Astrocyte of the spinal cord (primary cell): ENCODE measurements at regions not wholly inside any gene's neighbourhood (a gene's known extent, or its start where the extent isn't known, plus 50 kb on each side); places are given as distances from the start of the nearest gene placed in this dataset.

Source experiments
- DNase-seq: peaks from one replicate; pipeline ENCODE4 v3.0.0; 2011; ENCODE audit warnings: low read depth, low spot score
- H3K4me3 ChIP-seq: 2 replicates; pipeline ENCODE4 v1.5.1; 2011; ENCODE audit warnings: low read depth, mild to moderate bottlenecking, low read length, moderate library complexity
- in situ Hi-C: cut with HindIII; loops from 2 replicates; pipeline ENCODE4 v1.10.0; 2017; ENCODE audit warnings: low sequenced_read_pairs
- TF ChIP-seq, protein P1 (sequence below): IDR thresholded peaks from 2 replicates; pipeline ENCODE4 v1.5.1; 2012; ENCODE audit warnings: low read depth, mild to moderate bottlenecking, low read length, inconsistent platforms

DNA sequence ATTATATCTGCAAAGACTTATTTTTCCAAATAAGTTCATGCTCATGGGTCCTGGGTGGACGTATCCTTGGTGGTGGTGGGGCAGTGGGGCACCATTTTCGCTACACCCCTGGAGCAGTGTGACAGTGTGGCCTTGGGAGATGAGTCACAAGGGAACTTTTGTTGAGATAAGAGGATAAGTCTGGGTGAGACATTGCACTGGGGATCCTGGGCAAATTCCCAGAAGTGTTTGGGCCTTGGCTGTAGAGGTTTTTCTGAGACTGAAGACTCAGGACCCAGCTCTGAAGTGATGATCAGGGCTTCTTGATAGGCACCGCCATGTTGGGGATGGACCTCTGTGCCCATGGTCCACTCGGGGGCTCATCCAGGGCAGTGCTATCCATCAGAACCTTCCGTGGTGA is 149.4 kb downstream of the MACROH2A1 start:
- no peak overlapping the region for H3K4me3 ChIP-seq
- no peak for DNase-seq
- TF ChIP-seq, protein P1, sequence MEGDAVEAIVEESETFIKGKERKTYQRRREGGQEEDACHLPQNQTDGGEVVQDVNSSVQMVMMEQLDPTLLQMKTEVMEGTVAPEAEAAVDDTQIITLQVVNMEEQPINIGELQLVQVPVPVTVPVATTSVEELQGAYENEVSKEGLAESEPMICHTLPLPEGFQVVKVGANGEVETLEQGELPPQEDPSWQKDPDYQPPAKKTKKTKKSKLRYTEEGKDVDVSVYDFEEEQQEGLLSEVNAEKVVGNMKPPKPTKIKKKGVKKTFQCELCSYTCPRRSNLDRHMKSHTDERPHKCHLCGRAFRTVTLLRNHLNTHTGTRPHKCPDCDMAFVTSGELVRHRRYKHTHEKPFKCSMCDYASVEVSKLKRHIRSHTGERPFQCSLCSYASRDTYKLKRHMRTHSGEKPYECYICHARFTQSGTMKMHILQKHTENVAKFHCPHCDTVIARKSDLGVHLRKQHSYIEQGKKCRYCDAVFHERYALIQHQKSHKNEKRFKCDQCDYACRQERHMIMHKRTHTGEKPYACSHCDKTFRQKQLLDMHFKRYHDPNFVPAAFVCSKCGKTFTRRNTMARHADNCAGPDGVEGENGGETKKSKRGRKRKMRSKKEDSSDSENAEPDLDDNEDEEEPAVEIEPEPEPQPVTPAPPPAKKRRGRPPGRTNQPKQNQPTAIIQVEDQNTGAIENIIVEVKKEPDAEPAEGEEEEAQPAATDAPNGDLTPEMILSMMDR = no peak
- in situ Hi-C loops = no loop called here

DNA sequence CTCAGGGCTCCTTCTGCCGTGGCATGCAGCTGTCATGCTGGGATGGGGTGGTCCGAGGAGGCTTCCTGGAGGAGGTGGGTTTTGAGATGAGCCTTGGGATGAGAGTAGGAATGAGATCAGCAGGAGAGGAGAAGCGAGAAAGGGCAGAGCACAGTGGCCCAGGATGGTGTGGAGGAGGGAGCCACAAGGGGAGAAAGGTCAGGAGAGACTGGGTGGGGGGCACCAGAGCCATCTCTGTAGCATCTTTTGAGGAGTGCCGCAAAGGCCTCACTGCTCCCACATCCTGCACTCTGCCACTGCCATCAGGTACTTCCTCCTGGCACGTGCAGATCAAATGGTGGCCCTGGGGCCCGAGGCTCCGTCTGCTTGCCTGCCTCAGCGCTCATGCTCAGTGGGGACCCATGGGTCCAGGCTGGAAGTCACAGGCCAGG is 150.2 kb downstream of the MACROH2A1 start:
- TF ChIP-seq, protein P1 = no peak
- in situ Hi-C loops = no loop called here
- DNase-seq = no peak
- H3K4me3 ChIP-seq = no peak overlapping the region

DNA sequence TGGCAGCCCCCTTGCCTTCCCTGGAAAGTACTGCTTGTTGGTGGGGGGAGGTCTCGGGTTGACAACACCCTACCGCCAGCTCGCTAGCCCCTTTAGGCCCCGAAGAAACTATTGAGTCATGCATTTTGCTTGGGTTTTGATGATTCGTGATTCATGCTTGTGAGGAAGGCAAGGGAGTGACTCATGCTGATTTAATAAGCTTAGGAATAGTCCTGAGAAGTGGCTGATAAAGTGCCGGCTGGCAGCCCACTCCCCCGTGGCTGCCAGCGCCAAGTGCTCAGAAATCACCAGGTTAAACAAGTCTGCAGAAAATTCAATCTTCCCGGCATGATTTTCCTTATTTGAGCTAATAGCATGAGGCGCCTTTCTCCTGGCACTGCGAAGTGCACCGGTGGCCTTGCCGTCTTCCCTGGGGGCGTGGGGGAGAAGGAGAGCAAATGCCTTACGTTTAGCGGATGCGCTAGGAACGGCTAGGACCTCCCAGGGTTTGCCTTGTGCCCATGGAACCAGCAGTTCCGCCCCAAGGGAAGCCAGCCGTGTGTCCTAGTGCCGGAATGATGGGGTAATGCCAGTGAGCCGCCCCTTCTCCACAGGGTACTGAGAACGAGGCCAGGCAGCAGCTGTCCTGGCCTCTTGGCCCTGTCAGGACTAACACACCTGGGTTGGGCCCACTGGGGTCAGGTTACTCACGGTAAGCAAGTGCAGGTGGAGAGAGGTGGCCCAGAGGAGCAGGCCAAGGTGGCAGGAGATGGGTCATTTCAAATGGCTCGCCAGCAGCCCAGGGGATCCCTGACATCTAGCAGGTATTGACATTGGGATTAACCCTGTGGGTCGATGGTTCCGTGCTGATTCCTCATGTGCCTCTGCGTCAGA is 151.9 kb downstream of the MACROH2A1 start:
- TF ChIP-seq, protein P1 = no peak
- DNase-seq = peak; percentile 93
- no peak overlapping the region for H3K4me3 ChIP-seq
- in situ Hi-C loops = no loop called here

DNA sequence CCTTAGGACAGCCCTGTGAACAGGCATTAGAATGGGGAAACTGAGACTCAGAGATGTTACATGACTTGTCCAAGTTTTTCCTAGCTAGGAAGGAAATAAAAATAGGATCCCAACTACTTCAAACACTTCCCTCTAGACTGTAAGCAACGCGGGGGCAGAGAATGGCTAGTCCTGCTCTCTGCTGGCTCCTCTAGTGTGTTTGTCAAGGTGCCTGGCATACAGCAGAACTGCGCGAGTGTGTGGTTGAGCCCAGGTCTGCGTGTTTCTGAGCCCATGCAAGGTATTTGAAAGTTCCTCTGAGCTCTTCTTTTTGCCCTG is 152.5 kb downstream of the MACROH2A1 start:
- H3K4me3 ChIP-seq = no peak overlapping the region
- TF ChIP-seq, protein P1 = no peak
- in situ Hi-C loops = no loop called here
- no peak for DNase-seq

DNA sequence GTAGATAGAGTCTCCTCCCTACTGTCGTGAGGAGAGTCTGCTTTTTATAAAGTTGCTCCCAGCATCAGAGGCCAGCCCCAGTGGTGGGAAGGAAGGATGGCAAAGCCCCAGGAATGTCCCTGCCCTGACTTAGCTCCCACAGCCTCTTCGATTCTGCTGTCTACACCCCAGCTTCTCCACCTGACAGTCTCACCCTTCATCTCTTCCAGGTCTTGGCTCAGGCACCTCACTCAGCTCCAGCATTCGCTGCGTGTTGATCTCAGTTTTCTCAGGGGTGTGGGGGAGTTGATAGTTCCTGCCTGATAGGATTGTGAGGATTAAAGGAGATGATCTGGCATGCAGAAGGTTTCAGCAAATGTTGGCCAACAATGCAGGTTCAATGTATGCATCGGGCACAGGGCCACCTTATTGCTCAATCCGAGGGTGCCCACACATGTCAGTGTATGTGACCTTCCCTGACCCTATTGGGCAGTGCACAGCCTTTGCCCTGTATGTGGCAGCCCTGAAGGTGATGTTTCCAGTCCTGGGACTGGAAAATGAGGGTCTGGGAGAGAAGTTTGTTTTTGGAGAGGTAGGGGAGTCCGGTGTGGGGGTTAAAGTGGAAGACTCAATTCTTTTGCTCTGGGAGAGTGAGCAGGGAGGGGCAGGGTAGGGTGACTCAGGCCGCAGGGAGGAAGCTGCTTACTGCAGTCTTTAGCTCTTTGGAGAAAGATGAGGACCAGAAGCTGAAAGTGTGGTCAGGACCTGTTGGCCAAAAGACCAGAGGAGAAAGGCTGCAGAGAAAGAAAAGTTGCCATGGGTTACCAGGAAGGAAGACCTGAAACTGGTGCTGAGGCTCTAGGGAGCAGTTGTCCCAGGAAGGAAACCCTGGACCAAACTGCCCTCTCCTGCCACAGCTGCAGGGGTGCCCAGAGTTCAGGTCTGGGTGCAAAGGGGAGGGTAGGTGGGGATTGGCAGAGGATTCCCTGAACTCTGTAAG is 153.2 kb downstream of the MACROH2A1 start:
- TF ChIP-seq, protein P1 = no peak
- no peak overlapping the region for H3K4me3 ChIP-seq
- peak; percentile 62 for DNase-seq
- in situ Hi-C loops = no loop called here

DNA sequence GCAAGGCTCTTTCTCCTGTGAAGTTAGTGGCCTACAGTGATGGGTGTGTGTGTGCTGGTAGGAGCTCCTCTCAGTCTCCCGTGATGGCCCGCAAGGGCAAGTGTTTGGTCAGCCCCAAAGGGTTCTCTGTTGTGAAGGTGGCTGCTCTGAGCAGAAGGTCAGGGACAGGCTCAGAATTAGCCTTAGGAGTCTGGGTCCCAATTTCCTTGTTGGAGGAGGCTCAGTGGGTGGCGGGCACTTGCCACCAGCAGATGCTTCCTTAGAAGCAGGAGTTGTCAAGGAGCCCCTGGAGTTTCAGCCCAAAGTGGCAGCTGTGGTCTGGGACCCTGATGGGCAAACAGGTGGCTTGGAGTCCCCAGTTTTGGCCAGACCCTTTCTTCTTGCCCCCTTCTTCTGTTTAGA is 154.4 kb downstream of the MACROH2A1 start:
- no peak overlapping the region for H3K4me3 ChIP-seq
- no peak for DNase-seq
- in situ Hi-C loops = no loop called here
- TF ChIP-seq, protein P1 = no peak
